ENCODE measurements at regions not wholly inside any gene's neighbourhood (a gene's known extent, or its start where the extent isn't known, plus 50 kb on each side); places are given as distances from the start of the nearest gene placed in this dataset.

- Histone ChIP-seq H3K4me1 (replicated peaks in 1 of 2; ENCODE audit: control insufficient read depth in 2 of 2, insufficient read depth in 2 of 2, low read length in 2 of 2) (no peaks in the 10 kb centered on the region), H3K27ac (ENCODE audit: extremely low read depth, low read depth, low read length) (no peak overlapping the region), H3K9ac (ENCODE audit: insufficient read depth in 1 of 2, low read depth in 2 of 2, low read length in 2 of 2) (no peak overlapping the region), H3K36me3 (ENCODE audit: control insufficient read depth, insufficient read depth, low read length) (no peaks in the 10 kb centered on the region), H3K79me2 (ENCODE audit: control insufficient read depth, insufficient read depth, low read length) (no peaks in the 10 kb centered on the region), H3K27me3 (ENCODE audit: control insufficient read depth in 2 of 2, insufficient read depth in 2 of 2, low read length in 2 of 2) (peaks cover 18 to 51% of the 10 kb centered on the region in 2 experiments; a peak in 4 of 5 replicates), H3K9me1 (ENCODE audit: control insufficient read depth, insufficient read depth, low read length) (no peaks in the 10 kb centered on the region), H4K20me1 (replicated peaks; ENCODE audit: control insufficient read depth, insufficient read depth, low read length) (no peaks in the 10 kb centered on the region), H3K9me3 (replicated peaks; ENCODE audit: control insufficient read depth, insufficient read depth, low read depth, low read length) (no peaks in the 10 kb centered on the region), H3K4me3 (no peak overlapping the region), H3K4me2 (ENCODE audit: insufficient read depth, low read length) (no peak overlapping the region), H2AFZ (ENCODE audit: low read depth, low read length) (no peak overlapping the region)
- FAIRE-seq (no peak), DNase-seq (ENCODE audit: extremely low read depth in 1 of 4, low spot score in 3 of 4) (no peak), ATAC-seq (no peak)
- BruUV-seq (replicated peaks): no TSS peak
- WGBS (ENCODE audit: insufficient coverage, low coverage, missing lambda C conversion rate): 2% methylated on average over 10 of the region's 11 CpGs
- ChIA-PET CTCF (ENCODE audit: low intra/inter-chr PET ratio) (no interaction called here), POLR2A (interaction anchor here (0.9 kb wide), 1 partner anchor 13 kb away, joined by 4 read pairs; no protein-coding TSS in a partner anchor)
- intact Hi-C loops (cut with micrococcal nuclease): no loop called here
- in situ Hi-C loops (cut with MboI): no loop called here
- TF ChIP-seq CUX1 (CRISPR knock-in tag; IDR thresholded peaks at IDR 0.05): no peak
- TF ChIP-seq HNRNPL (IDR thresholded peaks at IDR 0.05; ENCODE audit: low read depth, low read length): no peak
- no peak for TF ChIP-seq GTF3C2 (IDR thresholded peaks at IDR 0.05; ENCODE audit: borderline replicate concordance, extremely low read depth, insufficient read length)
- TF ChIP-seq KLF1 (tag; IDR thresholded peaks at IDR 0.05): no peak
- no peak for TF ChIP-seq RBM34 (IDR thresholded peaks at IDR 0.05; ENCODE audit: borderline replicate concordance, insufficient read depth, low read length)
- TF ChIP-seq, protein P1, sequence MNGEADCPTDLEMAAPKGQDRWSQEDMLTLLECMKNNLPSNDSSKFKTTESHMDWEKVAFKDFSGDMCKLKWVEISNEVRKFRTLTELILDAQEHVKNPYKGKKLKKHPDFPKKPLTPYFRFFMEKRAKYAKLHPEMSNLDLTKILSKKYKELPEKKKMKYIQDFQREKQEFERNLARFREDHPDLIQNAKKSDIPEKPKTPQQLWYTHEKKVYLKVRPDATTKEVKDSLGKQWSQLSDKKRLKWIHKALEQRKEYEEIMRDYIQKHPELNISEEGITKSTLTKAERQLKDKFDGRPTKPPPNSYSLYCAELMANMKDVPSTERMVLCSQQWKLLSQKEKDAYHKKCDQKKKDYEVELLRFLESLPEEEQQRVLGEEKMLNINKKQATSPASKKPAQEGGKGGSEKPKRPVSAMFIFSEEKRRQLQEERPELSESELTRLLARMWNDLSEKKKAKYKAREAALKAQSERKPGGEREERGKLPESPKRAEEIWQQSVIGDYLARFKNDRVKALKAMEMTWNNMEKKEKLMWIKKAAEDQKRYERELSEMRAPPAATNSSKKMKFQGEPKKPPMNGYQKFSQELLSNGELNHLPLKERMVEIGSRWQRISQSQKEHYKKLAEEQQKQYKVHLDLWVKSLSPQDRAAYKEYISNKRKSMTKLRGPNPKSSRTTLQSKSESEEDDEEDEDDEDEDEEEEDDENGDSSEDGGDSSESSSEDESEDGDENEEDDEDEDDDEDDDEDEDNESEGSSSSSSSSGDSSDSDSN (IDR thresholded peaks at IDR 0.05; ENCODE audit: borderline replicate concordance in 1 of 2, low read depth in 2 of 2, low read length in 2 of 2): no peak
- TF ChIP-seq EWSR1 (IDR thresholded peaks at IDR 0.05; ENCODE audit: borderline replicate concordance, low read depth, partially characterized antibody): no peak
Observed at GRCh38 chr19:30106417-30107095, 164.5 kb downstream of the URI1 start.

All from K562 (cell line).